DOHH2 (cell line): ENCODE measurements at regions not wholly inside any gene's neighbourhood (a gene's known extent, or its start where the extent isn't known, plus 50 kb on each side); places are given as distances from the start of the nearest gene placed in this dataset.

Experiments
- EZH2phosphoT487 ChIP-seq: fragments of 200-600 bp; sonication (generic); IDR thresholded peaks from 2 replicates; pipeline ENCODE4 v1.6.1; 2017; ENCODE audit warnings: borderline replicate concordance, mild to moderate bottlenecking, antibody characterized with exemption, low read length, moderate library complexity, mixed read lengths
- TF ChIP-seq, protein P1 (sequence below): fragments of 200-600 bp; sonication (generic); IDR thresholded peaks from one replicate; pipeline ENCODE4 v1.5.1; 2014; ENCODE audit warnings: antibody characterized with exemption, mild to moderate bottlenecking, low read depth, low read length; ENCODE audit not compliant: poor library complexity, severe bottlenecking

DNA sequence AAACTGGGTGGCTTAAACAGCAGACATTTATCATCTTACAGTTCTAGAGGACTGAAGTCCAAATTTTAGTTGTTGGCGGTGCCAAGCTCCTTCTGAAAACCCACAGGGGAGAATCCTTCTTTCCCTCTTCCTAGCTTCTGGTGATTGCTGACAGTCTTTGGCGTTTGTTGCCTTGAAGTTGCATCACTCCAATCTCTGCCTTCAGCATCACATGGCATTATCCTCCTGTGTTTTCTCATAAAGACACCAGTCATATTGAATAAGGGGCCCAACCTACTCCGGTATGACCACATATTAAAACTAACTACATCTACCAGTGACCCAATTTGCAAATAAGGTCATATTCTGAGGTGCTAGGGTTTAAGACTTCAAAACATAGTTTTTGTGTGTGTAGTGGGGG lies 472.1 kb upstream of the IGFBP3 start:
- TF ChIP-seq, protein P1, sequence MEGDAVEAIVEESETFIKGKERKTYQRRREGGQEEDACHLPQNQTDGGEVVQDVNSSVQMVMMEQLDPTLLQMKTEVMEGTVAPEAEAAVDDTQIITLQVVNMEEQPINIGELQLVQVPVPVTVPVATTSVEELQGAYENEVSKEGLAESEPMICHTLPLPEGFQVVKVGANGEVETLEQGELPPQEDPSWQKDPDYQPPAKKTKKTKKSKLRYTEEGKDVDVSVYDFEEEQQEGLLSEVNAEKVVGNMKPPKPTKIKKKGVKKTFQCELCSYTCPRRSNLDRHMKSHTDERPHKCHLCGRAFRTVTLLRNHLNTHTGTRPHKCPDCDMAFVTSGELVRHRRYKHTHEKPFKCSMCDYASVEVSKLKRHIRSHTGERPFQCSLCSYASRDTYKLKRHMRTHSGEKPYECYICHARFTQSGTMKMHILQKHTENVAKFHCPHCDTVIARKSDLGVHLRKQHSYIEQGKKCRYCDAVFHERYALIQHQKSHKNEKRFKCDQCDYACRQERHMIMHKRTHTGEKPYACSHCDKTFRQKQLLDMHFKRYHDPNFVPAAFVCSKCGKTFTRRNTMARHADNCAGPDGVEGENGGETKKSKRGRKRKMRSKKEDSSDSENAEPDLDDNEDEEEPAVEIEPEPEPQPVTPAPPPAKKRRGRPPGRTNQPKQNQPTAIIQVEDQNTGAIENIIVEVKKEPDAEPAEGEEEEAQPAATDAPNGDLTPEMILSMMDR = no peak
- TF ChIP-seq EZH2phosphoT487 = no peak
